Stimulated activated memory B cell treated with anti-CD40 and anti-IgM and Interleukin-4, amounts not matched to agents 10 μg/mL and 1 μg/mL and 100 μg/mL, for 72 hours (primary cell): ENCODE measurements at regions not wholly inside any gene's neighbourhood (a gene's known extent, or its start where the extent isn't known, plus 50 kb on each side); places are given as distances from the start of the nearest gene placed in this dataset.

ENCODE experiments used
- ATAC-seq: fragments of 150-1000 bp; cut with Tn5 transposase; 2 replicates; pipeline ENCODE4 v1.10.0; 2021
- H3K27ac Mint-ChIP-seq: one replicate; pipeline ENCODE4 v1.8.0; 2022; ENCODE audit warnings: mild to moderate bottlenecking, mixed read lengths
- H3K27me3 Mint-ChIP-seq: one replicate; pipeline ENCODE4 v1.8.0; 2022; ENCODE audit warnings: mixed read lengths
- H3K36me3 Mint-ChIP-seq: one replicate; pipeline ENCODE4 v1.8.0; 2022; ENCODE audit warnings: mixed read lengths
- H3K4me1 Mint-ChIP-seq: one replicate; pipeline ENCODE4 v1.8.0; 2022; ENCODE audit warnings: mixed read lengths
- H3K4me3 Mint-ChIP-seq: one replicate; pipeline ENCODE4 v1.8.0; 2022; ENCODE audit warnings: mild to moderate bottlenecking, moderate library complexity, mixed read lengths
- H3K9me3 Mint-ChIP-seq: one replicate; pipeline ENCODE4 v1.8.0; 2022; ENCODE audit warnings: mixed read lengths

DNA sequence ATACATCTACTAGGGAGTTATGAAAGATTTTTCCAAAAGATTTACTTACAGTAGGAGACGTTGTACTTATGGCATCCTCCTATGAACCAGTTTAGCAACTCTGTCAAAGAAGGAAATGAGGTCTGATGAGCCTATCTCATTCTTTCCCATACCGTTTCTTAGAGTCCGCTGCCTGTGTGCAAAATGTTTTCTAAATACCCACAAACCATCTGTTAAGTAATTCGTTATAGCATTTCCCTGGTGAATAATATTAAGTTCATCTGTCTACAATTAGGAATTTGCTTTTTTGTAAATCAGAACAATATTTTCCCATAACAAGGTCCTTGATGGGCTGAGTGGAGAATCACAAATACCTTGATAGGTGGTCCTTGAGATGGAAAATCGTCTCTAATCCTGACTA is 178.8 kb upstream of the TMTC4 start:
- Mint-ChIP-seq H3K4me3 (no peak overlapping the region), H3K9me3 (no peaks in the 10 kb centered on the region), H3K36me3 (no peaks in the 10 kb centered on the region), H3K4me1 (no peaks in the 10 kb centered on the region), H3K27me3 (no peaks in the 10 kb centered on the region), H3K27ac (no peak overlapping the region)
- no peak for ATAC-seq

- Mint-ChIP-seq H3K27ac (no peak overlapping the region), H3K4me1 (no peaks in the 10 kb centered on the region), H3K9me3 (no peaks in the 10 kb centered on the region), H3K27me3 (no peaks in the 10 kb centered on the region), H3K4me3 (no peak overlapping the region), H3K36me3 (no peaks in the 10 kb centered on the region)
- ATAC-seq: no peak
Measured at GRCh38 chr13:100852146-100852545, 177.6 kb upstream of the TMTC4 start.

GRCh38 chr13:100848304-100848703 is 173.7 kb upstream of the TMTC4 start:
- no peak for ATAC-seq
- Mint-ChIP-seq H3K27ac (no peak overlapping the region), H3K4me1 (no peaks in the 10 kb centered on the region), H3K9me3 (no peaks in the 10 kb centered on the region), H3K4me3 (no peak overlapping the region), H3K36me3 (no peaks in the 10 kb centered on the region), H3K27me3 (no peaks in the 10 kb centered on the region)

GRCh38 chr13:100845128-100845757 is 170.6 kb upstream of the TMTC4 start:
- no peak for ATAC-seq
- H3K36me3 Mint-ChIP-seq: no peaks in the 10 kb centered on the region
- H3K4me1 Mint-ChIP-seq: no peaks in the 10 kb centered on the region
- H3K9me3 Mint-ChIP-seq: no peaks in the 10 kb centered on the region
- no peak overlapping the region for H3K27ac Mint-ChIP-seq
- H3K4me3 Mint-ChIP-seq: no peak overlapping the region
- no peaks in the 10 kb centered on the region for H3K27me3 Mint-ChIP-seq

DNA sequence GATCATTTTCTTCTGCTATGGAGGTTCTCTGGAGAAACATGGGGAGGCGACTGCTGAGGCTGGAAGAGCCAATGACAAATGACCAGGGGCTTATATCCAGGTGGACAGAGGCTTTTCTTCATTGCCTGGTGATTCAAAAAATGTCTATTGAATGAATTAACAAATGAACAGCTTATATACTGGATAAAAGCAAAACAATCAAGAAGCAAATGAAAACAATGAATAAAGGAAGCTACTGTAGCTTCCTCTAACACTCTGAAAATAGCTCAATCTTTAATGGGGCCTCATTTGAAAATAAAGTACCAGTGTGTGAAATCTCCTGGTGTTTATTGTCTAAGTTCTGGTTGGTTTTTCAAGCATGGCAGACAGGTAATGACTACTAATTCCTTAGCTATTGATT is 167.5 kb upstream of the TMTC4 start:
- no peak overlapping the region for H3K27ac Mint-ChIP-seq
- no peak for ATAC-seq

DNA sequence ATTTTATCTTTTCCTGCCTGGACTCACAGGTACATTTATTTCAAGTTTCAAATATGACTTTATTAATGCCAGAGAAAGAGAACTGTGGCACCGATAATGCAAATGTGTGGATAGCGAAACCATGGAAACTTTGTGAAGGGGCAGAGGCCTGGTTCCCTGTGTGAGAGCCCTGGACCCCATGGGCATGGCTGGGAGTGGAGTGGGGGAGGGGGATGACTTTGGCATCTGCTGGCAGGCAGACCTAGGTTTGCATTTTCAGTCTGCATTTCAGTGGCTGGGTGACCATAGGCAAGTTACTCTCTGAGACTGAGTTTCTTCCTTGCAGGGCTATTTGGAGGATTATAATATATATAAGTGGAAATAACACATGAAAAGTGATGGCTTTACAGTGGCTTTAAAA is 163.8 kb upstream of the TMTC4 start:
- Mint-ChIP-seq H3K9me3 (no peaks in the 10 kb centered on the region), H3K4me1 (no peaks in the 10 kb centered on the region), H3K27me3 (no peaks in the 10 kb centered on the region), H3K36me3 (no peaks in the 10 kb centered on the region), H3K27ac (no peak overlapping the region), H3K4me3 (no peak overlapping the region)
- no peak for ATAC-seq

More for the DNA sequence above, 167.5 kb upstream of the TMTC4 start:
- Mint-ChIP-seq H3K9me3 (no peaks in the 10 kb centered on the region), H3K4me3 (no peak overlapping the region), H3K27me3 (no peaks in the 10 kb centered on the region), H3K4me1 (no peaks in the 10 kb centered on the region), H3K36me3 (no peaks in the 10 kb centered on the region)

DNA sequence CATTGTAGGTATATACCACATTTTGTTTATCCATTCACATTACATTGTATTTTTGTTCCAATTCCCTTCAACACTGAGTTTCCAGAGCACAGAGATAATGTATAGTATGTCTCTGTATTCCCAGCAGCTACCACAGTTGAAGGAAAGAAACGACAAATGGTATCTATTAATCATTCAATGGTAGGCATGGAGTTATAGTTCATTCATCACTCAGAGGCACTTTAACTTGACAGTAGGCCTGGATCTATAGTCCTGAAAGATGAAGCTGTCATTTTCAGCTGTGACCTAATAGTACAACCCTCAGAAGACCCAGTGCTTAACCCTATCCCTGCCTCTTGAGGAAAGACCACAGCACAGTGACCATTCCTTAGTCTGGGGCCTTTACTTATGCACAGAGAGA is 163.0 kb upstream of the TMTC4 start:
- H3K27me3 Mint-ChIP-seq: no peaks in the 10 kb centered on the region
- no peaks in the 10 kb centered on the region for H3K36me3 Mint-ChIP-seq
- H3K4me3 Mint-ChIP-seq: no peak overlapping the region
- H3K9me3 Mint-ChIP-seq: no peaks in the 10 kb centered on the region
- H3K4me1 Mint-ChIP-seq: no peaks in the 10 kb centered on the region
- no peak overlapping the region for H3K27ac Mint-ChIP-seq
- no peak for ATAC-seq

GRCh38 chr13:100836711-100837110 is 162.1 kb upstream of the TMTC4 start:
- no peak for ATAC-seq
- Mint-ChIP-seq H3K4me1 (no peaks in the 10 kb centered on the region), H3K27ac (no peak overlapping the region), H3K36me3 (no peaks in the 10 kb centered on the region), H3K4me3 (no peak overlapping the region), H3K27me3 (no peaks in the 10 kb centered on the region), H3K9me3 (peaks cover 4% of the 10 kb centered on the region)

- no peak for ATAC-seq
- no peak overlapping the region for H3K27ac Mint-ChIP-seq
- no peak overlapping the region for H3K4me3 Mint-ChIP-seq
- H3K36me3 Mint-ChIP-seq: no peaks in the 10 kb centered on the region
- no peaks in the 10 kb centered on the region for H3K27me3 Mint-ChIP-seq
- no peaks in the 10 kb centered on the region for H3K4me1 Mint-ChIP-seq
- peaks cover 4% of the 10 kb centered on the region for H3K9me3 Mint-ChIP-seq
Measured at GRCh38 chr13:100835695-100836094, 161.1 kb upstream of the TMTC4 start.

DNA sequence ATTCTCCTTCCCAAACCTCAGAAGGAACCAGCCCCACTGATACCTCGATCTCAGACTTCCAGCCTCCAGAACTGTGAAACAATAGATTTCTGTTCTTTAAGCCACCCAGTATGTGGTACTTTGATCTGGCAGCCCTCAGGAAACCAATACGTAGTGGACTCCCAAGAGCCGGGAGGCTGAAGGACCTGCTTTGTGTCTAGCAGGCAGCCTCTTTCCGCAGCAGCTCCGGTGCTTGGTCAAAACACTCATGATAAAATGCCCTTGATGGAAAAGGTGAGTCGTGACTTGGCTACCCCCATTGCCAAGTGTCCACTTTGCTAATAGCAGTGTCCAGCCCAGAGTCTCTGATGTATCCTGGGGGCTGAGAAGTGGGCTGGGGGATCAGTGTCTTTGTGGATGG is 158.8 kb upstream of the TMTC4 start:
- Mint-ChIP-seq H3K4me1 (no peaks in the 10 kb centered on the region), H3K9me3 (peaks cover 7% of the 10 kb centered on the region), H3K36me3 (no peaks in the 10 kb centered on the region), H3K27me3 (peaks cover 8% of the 10 kb centered on the region), H3K4me3 (no peak overlapping the region), H3K27ac (no peak overlapping the region)
- no peak for ATAC-seq

- no peak for ATAC-seq
- no peak overlapping the region for H3K4me3 Mint-ChIP-seq
- H3K36me3 Mint-ChIP-seq: no peaks in the 10 kb centered on the region
- no peaks in the 10 kb centered on the region for H3K4me1 Mint-ChIP-seq
- peaks cover 8% of the 10 kb centered on the region for H3K27me3 Mint-ChIP-seq
- H3K27ac Mint-ChIP-seq: no peak overlapping the region
- H3K9me3 Mint-ChIP-seq: peaks cover 7% of the 10 kb centered on the region
Measured at GRCh38 chr13:100828226-100828625, 153.6 kb upstream of the TMTC4 start.

DNA sequence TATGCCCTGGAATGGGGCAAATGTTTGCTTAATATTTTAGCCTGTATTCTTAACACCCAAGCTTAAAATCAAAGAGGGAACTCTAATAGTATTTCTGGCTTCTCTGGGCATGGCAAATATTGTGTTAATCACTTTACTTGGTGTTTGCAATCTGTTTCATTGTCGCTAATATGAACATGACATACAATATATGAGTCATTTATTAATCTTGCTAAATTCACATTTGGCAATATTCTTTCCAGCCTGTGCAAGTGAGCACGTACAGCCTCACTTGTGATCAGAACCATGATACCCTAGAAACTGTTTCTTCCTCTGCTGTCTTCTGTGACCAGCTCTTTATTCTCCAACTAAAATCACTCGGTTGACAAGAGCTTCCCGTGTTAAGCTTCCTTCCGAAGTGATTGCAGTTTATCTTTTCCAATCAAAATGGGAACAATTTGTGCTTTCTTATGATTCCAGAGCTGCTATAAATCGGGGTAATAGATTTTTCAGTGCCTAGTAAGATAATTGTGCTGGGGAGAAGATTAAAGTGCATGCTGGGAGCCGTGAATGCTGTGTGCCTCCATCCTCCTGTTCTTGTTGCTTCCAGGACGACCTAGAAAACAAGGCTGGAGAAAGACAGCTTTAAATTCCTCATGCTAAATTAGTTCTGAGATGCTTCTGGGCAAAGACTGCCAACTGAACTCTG is 153.0 kb upstream of the TMTC4 start:
- Mint-ChIP-seq H3K27me3 (peaks cover 8% of the 10 kb centered on the region), H3K9me3 (peaks cover 7% of the 10 kb centered on the region), H3K27ac (no peak overlapping the region), H3K4me3 (no peak overlapping the region), H3K36me3 (no peaks in the 10 kb centered on the region), H3K4me1 (no peaks in the 10 kb centered on the region)
- no peak for ATAC-seq

GRCh38 chr13:100826441-100826840 is 151.8 kb upstream of the TMTC4 start:
- H3K36me3 Mint-ChIP-seq: no peaks in the 10 kb centered on the region
- H3K27ac Mint-ChIP-seq: no peak overlapping the region
- peaks cover 8% of the 10 kb centered on the region for H3K27me3 Mint-ChIP-seq
- no peak overlapping the region for H3K4me3 Mint-ChIP-seq
- no peaks in the 10 kb centered on the region for H3K4me1 Mint-ChIP-seq
- no peak for ATAC-seq
- peaks cover 3% of the 10 kb centered on the region for H3K9me3 Mint-ChIP-seq

- no peak for ATAC-seq
- peaks cover 3% of the 10 kb centered on the region for H3K9me3 Mint-ChIP-seq
- H3K36me3 Mint-ChIP-seq: no peaks in the 10 kb centered on the region
- H3K4me1 Mint-ChIP-seq: no peaks in the 10 kb centered on the region
- H3K27me3 Mint-ChIP-seq: peaks cover 8% of the 10 kb centered on the region
- no peak overlapping the region for H3K4me3 Mint-ChIP-seq
- H3K27ac Mint-ChIP-seq: no peak overlapping the region
Measured at GRCh38 chr13:100825557-100825956, 151.0 kb upstream of the TMTC4 start.

DNA sequence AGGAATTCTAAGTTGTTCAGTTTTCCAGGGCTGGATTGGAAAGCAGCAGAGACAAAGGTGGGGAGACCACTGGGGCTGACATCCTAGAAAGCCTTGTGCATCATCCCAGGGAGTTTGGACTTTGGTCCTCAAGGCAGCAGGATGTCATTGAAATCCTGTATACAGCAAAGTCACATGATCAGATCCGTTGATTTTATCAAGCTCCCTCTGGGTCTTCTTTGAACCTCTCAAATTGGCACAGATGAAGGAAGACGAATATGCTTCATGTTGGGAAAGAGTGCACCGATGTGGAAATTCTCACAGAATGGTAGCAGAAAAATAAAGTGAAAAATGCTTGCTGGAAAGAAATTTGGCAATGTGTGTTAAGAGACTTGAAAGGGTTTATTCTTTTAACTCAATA is 149.8 kb upstream of the TMTC4 start:
- Mint-ChIP-seq H3K27ac (no peak overlapping the region), H3K4me1 (no peaks in the 10 kb centered on the region), H3K27me3 (peaks cover under 1% of the 10 kb centered on the region), H3K36me3 (no peaks in the 10 kb centered on the region), H3K9me3 (no peaks in the 10 kb centered on the region), H3K4me3 (no peak overlapping the region)
- ATAC-seq: no peak

- peaks cover 9% of the 10 kb centered on the region for H3K27me3 Mint-ChIP-seq
- ATAC-seq: no peak
- H3K4me1 Mint-ChIP-seq: no peaks in the 10 kb centered on the region
- H3K36me3 Mint-ChIP-seq: no peaks in the 10 kb centered on the region
- no peak overlapping the region for H3K27ac Mint-ChIP-seq
- no peak overlapping the region for H3K4me3 Mint-ChIP-seq
- no peaks in the 10 kb centered on the region for H3K9me3 Mint-ChIP-seq
Measured at GRCh38 chr13:100823448-100823847, 148.9 kb upstream of the TMTC4 start.
